ENCODE measurements at regions not wholly inside any gene's neighbourhood (a gene's known extent, or its start where the extent isn't known, plus 50 kb on each side); places are given as distances from the start of the nearest gene placed in this dataset.

DNA sequence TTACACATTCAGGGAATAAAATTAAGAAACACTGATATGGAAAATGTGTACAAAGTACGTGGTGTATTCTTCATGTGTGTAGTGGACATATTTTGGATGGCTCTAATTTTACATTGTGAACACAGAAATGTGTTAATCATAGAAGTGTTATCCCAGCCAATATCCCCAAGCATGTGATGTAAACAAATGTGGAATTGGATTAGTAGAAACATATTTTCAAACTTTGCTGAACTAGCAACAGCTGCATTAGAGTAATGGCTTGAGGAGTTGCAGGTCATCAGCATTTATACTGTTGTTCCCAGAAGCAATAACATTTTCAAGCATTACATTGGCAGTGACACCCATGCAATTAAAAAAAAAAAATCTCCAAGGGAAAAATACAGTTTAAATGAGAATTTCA lies 600.6 kb downstream of the SLITRK1 start:
- TF ChIP-seq POLR2AphosphoS5 (IDR thresholded peaks at IDR 0.05; ENCODE audit: borderline replicate concordance, low read depth, low read length) (no peak), EZH2 (IDR thresholded peaks at IDR 0.05) (no peak), FOXP2 (optimal IDR thresholded peaks at IDR 0.05; ENCODE audit: control extremely low read depth, extremely low read length, insufficient read depth) (no peak)

All from SK-N-MC (cell line).